ENCODE measurements at regions not wholly inside any gene's neighbourhood (a gene's known extent, or its start where the extent isn't known, plus 50 kb on each side); places are given as distances from the start of the nearest gene placed in this dataset.

DNA sequence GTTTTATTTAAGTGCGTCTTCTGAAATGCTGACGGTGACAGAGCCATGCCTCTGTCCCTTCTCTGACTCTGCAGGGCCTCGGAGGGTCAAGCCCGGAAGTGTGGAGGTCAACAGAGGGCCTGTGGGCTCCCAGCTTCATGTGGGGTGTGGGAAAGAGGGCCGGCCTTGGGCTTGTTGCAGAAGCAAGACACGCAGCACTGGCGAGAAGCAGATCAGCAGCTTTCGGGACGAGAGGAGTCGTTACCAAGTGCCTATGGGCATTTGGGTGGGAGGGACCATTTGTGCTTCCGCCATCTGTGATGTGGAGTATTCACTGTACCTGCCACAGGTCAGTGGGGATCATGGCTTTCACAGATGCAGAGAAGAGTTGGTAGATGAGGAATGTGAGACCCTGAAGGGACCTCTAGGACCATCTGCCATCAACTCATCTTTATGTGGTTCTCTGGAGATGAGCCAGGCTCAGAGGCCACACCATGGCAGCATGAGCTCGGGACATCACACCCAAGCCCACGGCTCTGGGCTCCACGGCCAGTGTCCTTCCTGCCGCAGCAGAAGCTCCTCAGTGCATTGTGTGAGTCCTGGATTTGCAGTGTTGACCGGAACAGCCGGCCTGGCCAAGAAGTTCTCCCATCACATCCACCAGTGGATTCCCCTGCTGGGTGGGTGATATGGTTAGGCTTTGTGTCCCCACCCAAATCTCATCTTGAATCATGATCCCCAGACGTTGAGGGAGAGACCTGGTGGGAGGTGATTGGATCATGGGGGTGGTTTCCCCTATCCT lies 590.7 kb downstream of the TBC1D22A start:
- TF ChIP-seq EZH2 (IDR thresholded peaks at IDR 0.05) = no peak
- TF ChIP-seq POLR2AphosphoS5 (IDR thresholded peaks at IDR 0.05; ENCODE audit: borderline replicate concordance, low read depth, low read length) = no peak
